ENCODE measurements at regions not wholly inside any gene's neighbourhood (a gene's known extent, or its start where the extent isn't known, plus 50 kb on each side); places are given as distances from the start of the nearest gene placed in this dataset.

DNA sequence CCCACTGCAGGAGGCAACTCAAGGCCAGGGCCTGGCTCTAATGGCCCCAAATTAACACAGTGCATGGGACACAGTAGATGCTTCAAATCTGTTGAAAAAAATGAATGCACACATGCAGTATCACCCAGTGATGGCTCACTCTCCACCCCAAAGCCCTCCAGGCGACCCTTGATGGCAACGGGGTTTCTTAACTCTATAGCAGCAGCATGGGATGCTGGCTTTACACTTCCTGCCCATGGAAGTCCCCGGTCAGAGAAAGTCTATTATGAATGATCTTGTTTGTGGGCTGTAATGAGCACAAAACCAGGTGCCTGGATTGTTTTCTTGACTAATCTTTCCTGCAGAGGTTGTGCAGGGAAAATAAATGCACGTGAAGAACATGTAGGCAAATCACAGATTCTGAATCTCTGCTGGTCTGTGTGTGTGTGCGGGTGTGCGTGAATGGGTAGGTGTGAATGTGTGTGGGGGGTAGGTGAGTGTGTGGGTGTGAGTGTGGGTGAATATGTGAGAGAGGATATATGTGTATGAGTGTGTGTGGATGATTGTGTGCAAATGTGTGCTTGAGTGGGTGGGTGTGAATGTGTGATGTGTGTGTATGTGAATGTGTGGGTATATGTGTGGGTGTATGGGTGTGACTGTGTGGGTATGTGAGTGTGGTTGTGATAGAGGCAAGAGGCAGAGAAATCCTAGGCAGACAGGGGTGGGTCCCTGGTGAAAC lies 60.1 kb upstream of the MLN start:
- no peak for DNase-seq
- no peaks in the 10 kb centered on the region for H3K9me3 ChIP-seq
- H3K4me3 ChIP-seq, result no peak overlapping the region
- no peak for ATAC-seq
- no peak for TF ChIP-seq CTCF (IDR thresholded peaks at IDR 0.05)
- no peak overlapping the region for H3K27ac ChIP-seq
- intact Hi-C loops (cut with DNase I), result no loop called here
- peaks cover 0 to 5% of the 10 kb centered on the region in 2 donors for H3K4me1 ChIP-seq
- H3K36me3 ChIP-seq, result no peaks in the 10 kb centered on the region
- H3K27me3 ChIP-seq, result peaks cover 0 to 21% of the 10 kb centered on the region in 2 donors

DNA sequence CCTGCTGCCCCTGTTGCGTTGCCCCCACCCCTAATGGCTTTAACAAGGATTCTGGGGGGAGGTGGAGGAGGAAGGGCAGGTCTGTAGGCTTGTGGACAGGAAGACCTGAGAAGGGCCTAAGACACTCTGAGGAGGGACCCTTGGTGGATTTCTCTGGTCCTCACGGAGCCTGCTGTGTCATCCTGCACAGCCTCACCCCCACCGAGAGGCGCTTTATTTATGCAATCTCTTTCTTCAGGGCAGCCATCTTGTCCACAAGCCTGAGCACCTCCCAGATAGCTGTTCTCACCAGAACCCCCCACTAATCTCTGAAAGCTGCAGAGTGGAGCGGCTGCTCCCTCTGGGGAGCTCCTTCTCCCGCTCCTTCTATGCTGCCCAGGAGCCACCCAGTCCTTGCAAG lies 59.3 kb upstream of the MLN start:
- Histone ChIP-seq H3K27ac (no peak overlapping the region), H3K4me1 (peaks cover 0 to 7% of the 10 kb centered on the region in 2 donors), H3K27me3 (peaks cover 0 to 26% of the 10 kb centered on the region in 2 donors), H3K36me3 (no peaks in the 10 kb centered on the region), H3K9me3 (no peaks in the 10 kb centered on the region), H3K4me3 (no peak overlapping the region)
- ATAC-seq (no peak), DNase-seq (no peak)
- TF ChIP-seq CTCF (IDR thresholded peaks at IDR 0.05), result no peak
- intact Hi-C loops (cut with DNase I), result no loop called here

- no peak for TF ChIP-seq CTCF (IDR thresholded peaks at IDR 0.05)
- H3K9me3 ChIP-seq, result no peaks in the 10 kb centered on the region
- no peaks in the 10 kb centered on the region for H3K36me3 ChIP-seq
- H3K27ac ChIP-seq, result no peak overlapping the region
- intact Hi-C loops (cut with DNase I), result no loop called here
- peaks cover 0 to 32% of the 10 kb centered on the region in 2 donors for H3K27me3 ChIP-seq
- ATAC-seq (no peak), DNase-seq (no peak)
- H3K4me1 ChIP-seq, result peaks cover 0 to 12% of the 10 kb centered on the region in 2 donors
- H3K4me3 ChIP-seq, result no peak overlapping the region
These were observed 58.7 kb upstream of the MLN start for GRCh38 chr6:33862536-33862935.

DNA sequence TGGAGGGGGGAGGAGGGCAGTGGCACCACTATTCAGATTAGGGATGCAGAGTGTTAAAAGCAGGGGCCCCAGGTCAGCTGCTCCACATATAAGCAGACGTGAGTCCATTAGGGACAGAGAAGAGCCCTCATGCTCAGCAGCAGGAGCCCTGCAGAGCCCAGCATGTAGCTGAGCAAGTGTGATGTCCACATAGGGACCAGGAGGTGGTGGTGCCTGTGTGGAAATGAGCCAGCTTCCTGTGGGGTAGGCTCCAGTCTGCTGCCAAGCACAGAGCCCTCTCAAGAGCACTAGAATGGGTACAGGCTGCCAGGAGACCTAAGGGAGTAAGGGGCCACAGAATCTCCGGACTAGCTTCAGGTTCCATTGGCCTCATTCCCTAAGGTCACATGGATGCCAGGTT lies 57.9 kb upstream of the MLN start:
- no peak for TF ChIP-seq CTCF (IDR thresholded peaks at IDR 0.05)
- no peak for DNase-seq
- no peaks in the 10 kb centered on the region for H3K36me3 ChIP-seq
- H3K4me1 ChIP-seq, result peaks cover 0 to 19% of the 10 kb centered on the region in 2 donors
- no peak overlapping the region for H3K27ac ChIP-seq
- intact Hi-C loops (cut with DNase I), result no loop called here
- no peak for ATAC-seq
- H3K4me3 ChIP-seq, result no peak overlapping the region
- peaks cover 0 to 40% of the 10 kb centered on the region in 2 donors for H3K27me3 ChIP-seq
- H3K9me3 ChIP-seq, result no peaks in the 10 kb centered on the region

DNA sequence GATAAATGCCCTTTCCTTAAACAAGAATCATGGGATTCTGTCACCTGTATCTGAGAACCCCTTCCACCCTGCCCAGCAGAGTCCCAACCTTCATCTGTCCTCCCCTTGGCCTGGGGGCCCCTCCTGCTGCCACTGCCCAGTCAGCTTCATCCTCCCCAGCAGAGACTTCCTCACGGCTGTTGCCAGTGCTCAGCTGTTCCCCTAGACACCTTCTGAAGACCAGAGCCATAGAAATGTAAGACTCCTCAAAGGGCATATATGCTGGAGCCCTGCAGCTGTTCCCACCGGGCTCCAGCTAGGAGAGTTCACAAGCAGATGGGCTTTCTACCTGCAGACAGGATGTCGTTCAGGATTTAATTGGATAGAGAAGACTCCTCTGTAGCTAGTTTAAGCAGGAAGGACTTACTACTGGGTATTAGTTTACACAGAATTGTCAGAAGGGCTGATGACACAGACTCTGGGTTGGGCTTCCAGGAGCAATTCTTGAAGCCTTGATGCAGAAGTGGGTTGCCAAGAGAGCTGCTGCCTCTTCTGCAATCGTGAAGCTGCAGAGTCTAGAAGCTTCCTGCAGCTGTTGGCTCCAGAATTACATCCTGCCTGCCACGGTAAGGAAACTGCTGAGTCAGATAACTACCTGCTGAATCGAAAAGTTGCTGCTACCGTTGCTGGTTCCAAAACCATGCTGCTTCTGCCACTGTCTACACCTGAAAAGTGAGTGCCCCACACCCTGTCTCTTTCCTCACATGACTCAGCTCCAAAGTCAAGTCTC lies 57.1 kb upstream of the MLN start:
- intact Hi-C loops (cut with DNase I), result no loop called here
- Histone ChIP-seq H3K36me3 (no peaks in the 10 kb centered on the region), H3K27me3 (peaks cover 0 to 48% of the 10 kb centered on the region in 2 donors), H3K4me1 (peaks cover 0 to 19% of the 10 kb centered on the region in 2 donors), H3K4me3 (no peak overlapping the region), H3K27ac (no peak overlapping the region), H3K9me3 (no peaks in the 10 kb centered on the region)
- peak; percentile 36 for ATAC-seq
- no peak for TF ChIP-seq CTCF (IDR thresholded peaks at IDR 0.05)
- no peak for DNase-seq

Data from left lung (tissue), 4 donors.